Choroid plexus epithelial cell (primary cell): ENCODE measurements at regions not wholly inside any gene's neighbourhood (a gene's known extent, or its start where the extent isn't known, plus 50 kb on each side); places are given as distances from the start of the nearest gene placed in this dataset.
"Not testable (repeated sequence)": the region's sequence is repeated elsewhere in the genome, so short reads cannot be mapped to it uniquely, and the experiment has no call there.

Experiments
- DNase-seq: peaks from one replicate; pipeline ENCODE4 v3.0.0-alpha.2; 2010; ENCODE audit warnings: low read depth
- H3K4me3 ChIP-seq: 2 replicates; pipeline ENCODE4 v1.5.1; 2011; ENCODE audit warnings: low read depth, mild to moderate bottlenecking, control low read depth, low read length, moderate library complexity
- TF ChIP-seq, protein P1 (sequence below): conservative IDR thresholded peaks from 2 replicates; pipeline ENCODE4 v1.5.1; 2011; ENCODE audit warnings: low read depth, mild to moderate bottlenecking, control low read depth, inconsistent platforms, low read length, moderate library complexity

DNA sequence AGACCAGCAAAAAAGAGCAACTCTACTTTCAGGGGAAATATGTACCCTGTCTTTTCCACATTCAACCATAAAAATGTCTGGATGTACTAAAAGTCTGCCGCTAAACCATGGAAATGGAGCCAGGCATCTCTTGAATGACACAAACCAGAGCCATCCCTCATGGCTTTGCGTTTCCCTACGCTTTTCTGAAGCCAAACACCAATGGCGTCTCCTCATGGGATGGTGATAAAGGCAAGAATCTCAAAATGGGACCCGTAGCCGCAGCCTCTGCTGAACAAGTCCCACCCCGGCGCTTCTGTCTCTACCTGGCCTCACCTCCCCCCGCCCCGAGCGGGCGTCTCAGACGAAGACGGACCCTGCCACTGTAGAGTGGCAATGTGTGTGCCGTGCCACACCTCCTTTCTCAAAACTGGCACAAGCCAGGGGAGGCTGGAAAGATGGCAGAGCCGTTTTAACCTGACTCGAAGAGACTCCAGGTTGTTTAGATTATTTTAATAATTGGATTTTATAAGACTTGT lies 80.3 kb upstream of the AFDN start:
- DNase-seq = no peak
- TF ChIP-seq, protein P1, sequence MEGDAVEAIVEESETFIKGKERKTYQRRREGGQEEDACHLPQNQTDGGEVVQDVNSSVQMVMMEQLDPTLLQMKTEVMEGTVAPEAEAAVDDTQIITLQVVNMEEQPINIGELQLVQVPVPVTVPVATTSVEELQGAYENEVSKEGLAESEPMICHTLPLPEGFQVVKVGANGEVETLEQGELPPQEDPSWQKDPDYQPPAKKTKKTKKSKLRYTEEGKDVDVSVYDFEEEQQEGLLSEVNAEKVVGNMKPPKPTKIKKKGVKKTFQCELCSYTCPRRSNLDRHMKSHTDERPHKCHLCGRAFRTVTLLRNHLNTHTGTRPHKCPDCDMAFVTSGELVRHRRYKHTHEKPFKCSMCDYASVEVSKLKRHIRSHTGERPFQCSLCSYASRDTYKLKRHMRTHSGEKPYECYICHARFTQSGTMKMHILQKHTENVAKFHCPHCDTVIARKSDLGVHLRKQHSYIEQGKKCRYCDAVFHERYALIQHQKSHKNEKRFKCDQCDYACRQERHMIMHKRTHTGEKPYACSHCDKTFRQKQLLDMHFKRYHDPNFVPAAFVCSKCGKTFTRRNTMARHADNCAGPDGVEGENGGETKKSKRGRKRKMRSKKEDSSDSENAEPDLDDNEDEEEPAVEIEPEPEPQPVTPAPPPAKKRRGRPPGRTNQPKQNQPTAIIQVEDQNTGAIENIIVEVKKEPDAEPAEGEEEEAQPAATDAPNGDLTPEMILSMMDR = no peak
- H3K4me3 ChIP-seq = no peak overlapping the region

DNA sequence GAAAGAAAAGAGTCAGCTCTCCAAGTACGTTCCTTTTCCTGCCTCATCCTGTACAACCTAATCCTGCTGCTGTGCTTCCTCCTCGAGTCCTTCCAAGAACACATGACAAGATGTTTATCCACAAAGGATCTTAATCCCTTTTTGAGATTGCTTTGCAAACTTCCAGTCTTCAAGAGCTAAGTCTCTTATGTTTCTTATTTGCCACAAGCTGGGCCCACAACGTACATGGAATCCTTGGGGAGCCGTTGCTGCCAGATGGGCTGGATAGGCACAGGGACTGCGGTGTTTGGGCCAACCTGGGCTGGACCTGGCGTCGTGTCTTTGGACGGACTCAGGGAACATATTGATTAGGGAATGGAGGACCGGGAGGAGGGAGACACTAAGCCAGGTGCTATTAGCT lies 79.7 kb upstream of the AFDN start:
- TF ChIP-seq, protein P1 = no peak
- no peak for DNase-seq
- H3K4me3 ChIP-seq = no peak overlapping the region

DNA sequence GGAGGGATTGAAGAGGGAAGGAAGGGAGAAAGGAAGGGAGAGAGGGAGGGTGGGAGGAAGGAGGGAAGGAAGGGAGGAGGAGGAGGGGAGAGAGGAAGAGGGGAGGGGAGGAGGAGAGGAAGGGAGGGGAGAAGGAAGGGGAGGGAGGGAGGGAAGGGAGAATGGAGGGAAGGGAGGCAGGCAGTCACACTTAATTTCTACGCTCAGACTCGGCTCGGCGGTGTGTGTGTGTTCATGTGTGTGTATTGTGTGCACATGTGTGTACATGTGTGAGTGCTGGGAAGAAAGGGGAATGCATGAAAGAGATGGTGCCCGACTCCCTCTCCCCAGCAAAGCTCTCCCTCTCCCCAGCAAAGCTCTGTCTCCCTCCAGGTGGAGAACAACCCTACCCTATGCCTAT lies 79.1 kb upstream of the AFDN start:
- H3K4me3 ChIP-seq = no peak overlapping the region
- TF ChIP-seq, protein P1 = no peak
- no peak for DNase-seq

DNA sequence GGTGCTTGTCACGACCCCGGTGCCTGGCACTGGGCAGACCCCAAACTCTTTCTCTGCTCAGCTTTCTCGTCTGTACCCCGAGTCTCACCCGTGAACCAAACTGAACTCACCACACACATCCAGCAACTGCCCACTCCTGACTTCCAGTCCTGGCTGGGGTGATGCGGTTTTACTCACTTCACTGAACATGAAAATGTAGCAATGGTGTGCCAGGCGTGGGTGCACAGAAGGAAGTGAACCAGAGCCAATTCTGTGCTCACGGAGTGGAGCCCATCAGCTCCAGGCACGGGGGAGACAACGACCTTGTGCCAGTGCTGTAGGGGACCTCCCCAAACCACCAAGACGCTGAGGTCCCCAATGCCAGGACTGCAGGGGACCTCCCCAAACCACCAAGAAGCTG lies 78.7 kb upstream of the AFDN start:
- H3K4me3 ChIP-seq = no peak overlapping the region
- DNase-seq = no peak
- TF ChIP-seq, protein P1 = no peak

DNA sequence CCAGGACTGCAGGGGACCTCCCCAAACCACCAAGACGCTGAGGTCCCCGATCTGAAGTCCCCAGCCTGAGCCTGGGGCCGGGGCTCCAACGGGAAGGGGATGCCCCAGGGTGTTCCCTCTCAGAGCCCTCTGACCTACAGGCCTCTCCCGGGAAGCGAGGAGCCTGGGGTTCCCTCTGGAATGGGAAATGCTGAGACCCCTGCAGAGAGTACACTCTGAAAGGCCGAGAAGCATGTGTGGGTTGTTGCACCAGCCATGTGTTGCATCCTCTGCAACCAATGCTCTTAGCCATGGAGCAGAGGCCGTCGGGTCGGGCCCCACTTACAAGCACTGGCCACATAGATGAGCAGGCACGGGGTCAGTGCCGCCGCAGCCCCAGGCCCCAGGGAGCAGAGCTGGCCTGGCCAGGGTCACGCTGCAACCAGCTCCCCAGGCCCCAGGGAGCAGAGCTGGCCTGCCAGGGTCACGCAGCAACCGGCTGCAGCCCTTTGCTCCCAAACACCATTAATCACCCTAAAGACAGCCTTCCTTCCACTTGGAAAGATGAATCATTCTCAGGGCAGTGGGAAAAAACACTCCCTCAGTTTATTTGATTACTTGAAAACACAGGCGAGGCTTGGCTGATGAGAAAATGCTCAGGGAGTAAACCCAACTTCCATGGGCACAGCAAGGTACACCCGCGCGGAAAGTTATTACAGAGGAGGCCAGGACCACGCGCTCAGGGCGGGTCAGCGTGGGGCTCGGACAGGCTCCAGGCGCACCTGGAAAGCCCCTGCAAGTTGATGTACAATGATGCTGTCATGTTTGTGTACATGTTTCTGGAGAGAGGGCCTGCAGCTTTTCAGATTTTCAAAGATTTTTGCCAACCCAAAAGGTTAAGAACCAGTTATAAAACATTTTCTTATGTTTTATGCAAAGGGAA lies 78.0 kb upstream of the AFDN start:
- H3K4me3 ChIP-seq = no peak overlapping the region
- TF ChIP-seq, protein P1 = no peak
- DNase-seq = no peak

DNA sequence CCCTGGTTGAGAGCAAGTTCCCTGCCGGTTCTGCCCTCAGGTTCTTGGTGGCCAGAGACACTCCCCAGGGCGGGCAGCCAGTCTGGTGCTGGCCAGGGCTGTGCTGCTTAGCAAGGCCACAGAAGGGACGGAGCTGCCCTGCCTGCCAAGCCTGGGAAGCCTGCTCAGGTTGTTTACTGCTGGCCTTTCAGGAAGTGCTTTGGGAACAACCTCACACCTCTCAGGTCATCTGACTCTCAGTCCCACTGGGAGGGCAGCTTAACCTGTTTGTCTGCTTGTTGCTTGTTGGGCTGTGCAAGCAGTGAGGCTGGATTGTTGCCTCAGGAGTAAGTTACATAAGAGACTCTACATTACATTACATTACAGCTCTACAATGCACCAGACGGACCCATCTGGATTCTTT lies 75.8 kb upstream of the AFDN start:
- H3K4me3 ChIP-seq = no peak overlapping the region
- no peak for DNase-seq
- TF ChIP-seq, protein P1 = no peak

DNA sequence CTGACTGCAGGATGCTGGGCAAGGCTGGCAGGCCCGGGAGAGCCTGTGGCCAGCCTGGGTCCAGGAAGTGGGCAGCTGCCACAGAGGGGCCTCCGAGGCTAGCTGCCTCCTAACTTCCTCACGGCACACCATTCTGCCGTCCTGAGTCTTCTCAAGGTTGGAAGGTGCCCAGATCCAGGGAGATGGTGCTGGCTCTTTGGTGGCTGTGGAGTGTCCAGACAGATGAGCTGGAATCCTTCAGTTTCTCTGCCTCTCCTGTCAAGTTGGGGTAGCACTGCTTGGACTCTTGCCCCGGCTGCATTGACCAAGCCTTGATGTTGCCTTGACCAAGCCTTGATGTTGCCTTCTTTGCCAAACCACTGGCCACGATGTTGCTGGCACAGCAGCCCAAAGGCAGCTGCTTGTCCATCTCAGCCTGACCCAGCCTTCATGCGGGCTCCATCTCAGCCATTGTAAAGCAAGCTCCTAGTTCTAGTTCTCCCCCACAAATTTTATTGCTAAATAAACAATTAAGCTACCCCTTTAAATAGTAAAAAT lies 75.1 kb upstream of the AFDN start:
- TF ChIP-seq, protein P1 = no peak
- DNase-seq = no peak
- no peak overlapping the region for H3K4me3 ChIP-seq

DNA sequence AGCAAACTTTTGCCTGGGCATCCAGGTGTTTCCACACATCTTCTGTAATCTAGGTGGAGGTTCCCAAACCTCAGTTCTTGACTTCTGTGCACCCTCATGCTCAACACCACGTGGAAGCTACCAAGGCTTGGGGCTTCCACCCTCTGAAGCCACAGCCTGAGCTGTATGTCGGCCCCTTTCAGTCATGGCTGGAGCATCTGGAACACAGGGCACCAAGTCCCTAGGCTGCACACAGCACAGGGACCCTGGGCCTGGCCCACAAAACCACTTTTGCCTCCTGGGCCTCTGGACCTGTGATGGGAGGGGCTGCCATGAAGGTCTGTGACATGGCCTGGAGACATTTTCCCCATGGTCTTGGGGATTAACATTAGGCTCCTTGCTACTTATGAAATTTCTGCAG lies 73.4 kb upstream of the AFDN start:
- DNase-seq, H3K4me3 ChIP-seq: not testable (repeated sequence)
